Breast epithelium (tissue), 3 donors: ENCODE measurements at regions not wholly inside any gene's neighbourhood (a gene's known extent, or its start where the extent isn't known, plus 50 kb on each side); places are given as distances from the start of the nearest gene placed in this dataset.

Experiments
- POLR2A ChIP-seq: fragments of 450-650 bp; IDR thresholded peaks from one replicate; pipeline ENCODE4 v1.6.1; 2016; ENCODE audit warnings: antibody characterized with exemption, mild to moderate bottlenecking, moderate library complexity
- TF ChIP-seq, protein P1 (sequence below), 3 donors: fragments of 450-650 bp; IDR thresholded peaks; one replicate each; pipeline ENCODE4 v1.5.1; 2016 to 2017; ENCODE audit warnings: antibody characterized with exemption in 3 of 3, mild to moderate bottlenecking in 3 of 3, moderate library complexity in 3 of 3

DNA sequence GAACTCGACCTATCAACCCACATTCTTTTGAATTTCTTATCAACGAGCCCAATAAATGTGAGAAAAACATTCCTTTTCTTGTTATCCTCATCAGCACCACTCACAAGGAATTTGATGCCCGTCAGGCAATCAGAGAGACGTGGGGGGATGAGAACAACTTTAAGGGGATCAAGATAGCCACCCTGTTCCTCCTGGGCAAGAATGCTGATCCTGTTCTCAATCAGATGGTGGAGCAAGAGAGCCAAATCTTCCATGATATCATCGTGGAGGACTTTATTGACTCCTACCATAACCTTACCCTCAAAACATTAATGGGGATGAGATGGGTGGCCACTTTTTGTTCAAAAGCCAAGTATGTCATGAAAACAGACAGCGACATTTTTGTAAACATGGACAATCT lies 378.2 kb downstream of the STK39 start:
- TF ChIP-seq, protein P1, sequence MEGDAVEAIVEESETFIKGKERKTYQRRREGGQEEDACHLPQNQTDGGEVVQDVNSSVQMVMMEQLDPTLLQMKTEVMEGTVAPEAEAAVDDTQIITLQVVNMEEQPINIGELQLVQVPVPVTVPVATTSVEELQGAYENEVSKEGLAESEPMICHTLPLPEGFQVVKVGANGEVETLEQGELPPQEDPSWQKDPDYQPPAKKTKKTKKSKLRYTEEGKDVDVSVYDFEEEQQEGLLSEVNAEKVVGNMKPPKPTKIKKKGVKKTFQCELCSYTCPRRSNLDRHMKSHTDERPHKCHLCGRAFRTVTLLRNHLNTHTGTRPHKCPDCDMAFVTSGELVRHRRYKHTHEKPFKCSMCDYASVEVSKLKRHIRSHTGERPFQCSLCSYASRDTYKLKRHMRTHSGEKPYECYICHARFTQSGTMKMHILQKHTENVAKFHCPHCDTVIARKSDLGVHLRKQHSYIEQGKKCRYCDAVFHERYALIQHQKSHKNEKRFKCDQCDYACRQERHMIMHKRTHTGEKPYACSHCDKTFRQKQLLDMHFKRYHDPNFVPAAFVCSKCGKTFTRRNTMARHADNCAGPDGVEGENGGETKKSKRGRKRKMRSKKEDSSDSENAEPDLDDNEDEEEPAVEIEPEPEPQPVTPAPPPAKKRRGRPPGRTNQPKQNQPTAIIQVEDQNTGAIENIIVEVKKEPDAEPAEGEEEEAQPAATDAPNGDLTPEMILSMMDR (IDR thresholded peaks at IDR 0.05), result no peak
- TF ChIP-seq POLR2A, result no peak
